Nephron (organoid): ENCODE measurements at regions not wholly inside any gene's neighbourhood (a gene's known extent, or its start where the extent isn't known, plus 50 kb on each side); places are given as distances from the start of the nearest gene placed in this dataset.

Source experiments
- H3K27ac Mint-ChIP-seq, 3 experiments: 2 replicates each; pipeline ENCODE4 v1.8.0; 2020; ENCODE audit warnings: mixed read lengths in 3 of 3, mild to moderate bottlenecking in 2 of 3, moderate library complexity in 1 of 3
- H3K27me3 Mint-ChIP-seq: 2 replicates; pipeline ENCODE4 v1.8.0; 2021; ENCODE audit warnings: low read depth, mild to moderate bottlenecking, moderate library complexity, mixed read lengths
- H3K36me3 Mint-ChIP-seq: 2 replicates; pipeline ENCODE4 v1.8.0; 2020; ENCODE audit warnings: low read depth, mixed read lengths
- H3K4me1 Mint-ChIP-seq: 2 replicates; pipeline ENCODE4 v1.8.0; 2020; ENCODE audit warnings: mixed read lengths
- H3K4me3 Mint-ChIP-seq, 3 experiments: 2 replicates each; pipeline ENCODE4 v1.8.0; 2020; ENCODE audit warnings: mild to moderate bottlenecking in 3 of 3, mixed read lengths in 3 of 3, moderate library complexity in 2 of 3
- H3K9me3 Mint-ChIP-seq: 2 replicates; pipeline ENCODE4 v1.8.0; 2020; ENCODE audit warnings: mixed read lengths
- TF ChIP-seq, protein P1 (sequence below), 3 experiments: fragments of 200-600 bp; sonication (generic); IDR thresholded peaks; one replicate each; pipeline ENCODE4 v1.5.0; 2021; ENCODE audit warnings: antibody characterized with exemption in 3 of 3; ENCODE audit not compliant: unreplicated experiment in 3 of 3

DNA sequence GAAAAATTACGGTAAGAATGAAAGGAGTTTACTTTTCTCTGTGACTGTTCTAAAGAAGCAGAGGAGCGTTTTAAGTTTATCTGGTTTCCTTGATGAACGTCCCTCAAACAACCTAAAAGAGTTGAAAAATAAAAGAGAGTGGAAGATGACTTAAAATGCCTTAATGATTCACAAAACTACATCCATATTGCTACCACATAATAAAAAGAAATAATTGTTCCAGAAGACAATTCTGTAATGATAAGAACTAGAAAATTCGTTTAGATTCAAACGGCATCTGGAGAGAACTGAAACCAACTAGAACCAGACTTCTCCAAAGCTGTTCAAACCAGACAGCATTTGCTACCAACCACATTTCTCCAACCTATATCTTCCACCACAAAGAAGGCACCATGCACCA, 68.1 kb downstream of the TEKT4 start:
- no peak overlapping the region for H3K27ac Mint-ChIP-seq
- H3K4me3 Mint-ChIP-seq: no peak overlapping the region
- no peaks in the 10 kb centered on the region for H3K36me3 Mint-ChIP-seq
- H3K4me1 Mint-ChIP-seq: no peaks in the 10 kb centered on the region
- H3K9me3 Mint-ChIP-seq: no peaks in the 10 kb centered on the region
- H3K27me3 Mint-ChIP-seq: peaks cover 16% of the 10 kb centered on the region
- TF ChIP-seq, protein P1, sequence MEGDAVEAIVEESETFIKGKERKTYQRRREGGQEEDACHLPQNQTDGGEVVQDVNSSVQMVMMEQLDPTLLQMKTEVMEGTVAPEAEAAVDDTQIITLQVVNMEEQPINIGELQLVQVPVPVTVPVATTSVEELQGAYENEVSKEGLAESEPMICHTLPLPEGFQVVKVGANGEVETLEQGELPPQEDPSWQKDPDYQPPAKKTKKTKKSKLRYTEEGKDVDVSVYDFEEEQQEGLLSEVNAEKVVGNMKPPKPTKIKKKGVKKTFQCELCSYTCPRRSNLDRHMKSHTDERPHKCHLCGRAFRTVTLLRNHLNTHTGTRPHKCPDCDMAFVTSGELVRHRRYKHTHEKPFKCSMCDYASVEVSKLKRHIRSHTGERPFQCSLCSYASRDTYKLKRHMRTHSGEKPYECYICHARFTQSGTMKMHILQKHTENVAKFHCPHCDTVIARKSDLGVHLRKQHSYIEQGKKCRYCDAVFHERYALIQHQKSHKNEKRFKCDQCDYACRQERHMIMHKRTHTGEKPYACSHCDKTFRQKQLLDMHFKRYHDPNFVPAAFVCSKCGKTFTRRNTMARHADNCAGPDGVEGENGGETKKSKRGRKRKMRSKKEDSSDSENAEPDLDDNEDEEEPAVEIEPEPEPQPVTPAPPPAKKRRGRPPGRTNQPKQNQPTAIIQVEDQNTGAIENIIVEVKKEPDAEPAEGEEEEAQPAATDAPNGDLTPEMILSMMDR (IDR thresholded peaks at IDR 0.05; ENCODE audit: unreplicated experiment in 3 of 3): no peak

DNA sequence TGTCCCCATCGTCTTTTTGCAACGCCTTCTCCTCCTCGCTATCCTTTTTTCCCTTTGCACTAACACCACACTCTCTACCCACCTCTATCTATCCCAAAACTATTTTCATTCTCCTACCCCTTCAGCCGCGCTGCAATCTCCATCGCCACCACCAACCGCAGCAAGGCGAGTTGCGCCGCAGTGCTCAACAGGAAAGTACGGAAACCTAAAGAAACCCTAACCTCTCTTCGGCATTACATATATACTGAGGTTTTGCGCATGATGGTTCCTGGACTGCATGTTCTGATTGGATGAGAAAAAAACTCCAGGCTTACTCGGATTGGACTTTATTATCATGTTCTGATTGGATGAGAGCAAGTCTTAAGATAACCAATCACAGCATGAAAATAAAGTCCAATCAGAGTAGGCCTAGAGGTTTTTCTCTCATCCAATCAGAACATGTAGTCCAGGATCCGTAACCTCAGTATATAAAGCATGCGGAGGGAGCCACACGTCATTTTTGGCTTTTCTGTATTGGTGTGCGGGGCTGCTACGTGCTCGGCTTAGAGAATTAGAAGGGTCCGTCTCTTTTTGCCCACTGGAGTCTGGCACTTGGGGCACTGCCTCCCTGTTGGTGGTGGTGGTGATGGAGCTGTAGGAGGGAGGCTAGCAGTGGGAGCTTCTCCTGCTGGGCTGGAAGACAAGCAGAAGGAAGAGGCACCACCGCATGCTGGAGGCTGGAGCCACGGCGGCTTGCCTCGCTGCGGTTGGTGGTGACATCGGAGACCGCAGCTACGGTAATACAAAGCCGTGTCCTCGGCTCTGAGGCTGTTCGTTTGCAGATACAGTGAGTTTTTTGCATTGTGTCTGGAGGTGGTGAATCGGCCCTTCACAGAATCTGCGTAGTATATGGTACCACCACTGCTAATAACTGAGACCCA, 76.1 kb downstream of the TEKT4 start:
- peaks cover 12% of the 10 kb centered on the region for H3K27me3 Mint-ChIP-seq
- H3K4me3 Mint-ChIP-seq: no peak overlapping the region
- H3K36me3 Mint-ChIP-seq: no peaks in the 10 kb centered on the region
- TF ChIP-seq, protein P1 (IDR thresholded peaks at IDR 0.05; ENCODE audit: unreplicated experiment in 3 of 3): no peak
- peaks cover 9% of the 10 kb centered on the region for H3K9me3 Mint-ChIP-seq
- H3K4me1 Mint-ChIP-seq: no peaks in the 10 kb centered on the region
- H3K27ac Mint-ChIP-seq: no peak overlapping the region

DNA sequence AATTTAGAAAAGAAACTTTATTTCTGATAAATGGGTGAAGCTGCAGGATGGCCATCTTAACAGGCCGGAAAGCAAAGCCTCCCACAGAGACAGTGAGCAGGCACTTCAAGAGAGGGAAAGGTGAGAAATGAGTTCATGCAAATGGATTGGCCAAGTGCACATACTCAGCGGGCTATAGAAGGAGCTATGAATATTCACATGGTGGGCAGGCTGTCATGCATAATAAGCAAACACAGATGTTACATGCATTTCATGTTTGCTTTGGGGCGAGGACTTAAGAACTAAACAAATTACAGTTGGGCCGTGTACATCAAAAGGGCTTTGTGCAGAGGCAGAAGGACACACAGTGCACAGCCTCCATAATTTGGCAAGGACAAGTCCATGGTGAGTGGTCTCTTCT, 69.8 kb upstream of the MAL start:
- Mint-ChIP-seq H3K27me3 (peaks cover 24% of the 10 kb centered on the region), H3K27ac (no peak overlapping the region), H3K36me3 (no peaks in the 10 kb centered on the region), H3K4me3 (no peak overlapping the region), H3K4me1 (no peaks in the 10 kb centered on the region), H3K9me3 (peaks cover 5% of the 10 kb centered on the region)
- TF ChIP-seq, protein P1 (IDR thresholded peaks at IDR 0.05; ENCODE audit: unreplicated experiment in 3 of 3): no peak

DNA sequence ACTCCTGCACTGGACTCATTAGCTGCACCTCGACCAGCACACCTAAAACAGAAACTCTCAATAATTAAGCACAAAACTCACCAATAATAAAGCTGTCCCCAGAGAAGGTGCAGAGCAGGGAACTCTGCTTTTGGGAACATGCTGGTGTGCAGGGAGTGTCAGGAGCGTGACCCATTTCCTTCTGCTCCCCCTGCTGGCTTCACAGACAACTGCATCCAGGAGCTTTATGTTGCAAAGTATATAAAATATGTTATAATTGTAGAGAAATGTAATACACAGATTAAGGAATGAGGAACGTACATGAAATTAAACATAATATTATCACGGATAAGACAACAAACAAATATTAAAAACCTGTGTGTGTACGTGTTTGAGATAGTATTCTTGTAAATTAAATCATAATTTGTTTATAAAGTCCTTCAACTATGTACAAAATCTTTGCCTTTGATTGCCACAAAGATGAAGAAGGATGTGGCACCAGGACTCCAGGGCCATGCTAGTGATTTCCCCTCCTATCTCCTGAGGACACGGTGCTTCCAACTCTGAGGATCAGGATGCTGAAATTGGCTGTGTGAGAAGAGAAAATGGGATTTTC, 68.6 kb upstream of the MAL start:
- no peak overlapping the region for H3K4me3 Mint-ChIP-seq

DNA sequence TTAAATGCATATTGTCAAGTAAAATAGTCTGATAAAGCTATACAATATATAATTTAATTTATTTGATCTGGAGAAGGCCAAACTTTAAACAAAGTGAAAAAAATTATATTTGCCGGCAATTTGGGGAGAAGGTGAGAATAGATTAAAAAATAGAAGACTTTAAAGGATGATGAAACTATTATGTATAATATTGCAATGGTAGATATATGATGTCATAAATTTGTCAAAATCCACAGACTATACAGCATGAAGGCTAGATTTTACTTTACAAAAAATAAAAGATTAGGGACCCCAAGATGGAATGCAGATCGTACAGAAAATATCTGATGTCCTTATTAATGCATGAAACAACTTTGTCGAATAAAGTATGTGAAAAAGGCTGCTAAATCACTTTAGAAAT, 67.3 kb upstream of the MAL start:
- Mint-ChIP-seq H3K4me3 (no peak overlapping the region), H3K4me1 (no peaks in the 10 kb centered on the region), H3K27me3 (peaks cover 31% of the 10 kb centered on the region), H3K27ac (no peak overlapping the region), H3K36me3 (no peaks in the 10 kb centered on the region), H3K9me3 (no peaks in the 10 kb centered on the region)
- TF ChIP-seq, protein P1 (IDR thresholded peaks at IDR 0.05; ENCODE audit: unreplicated experiment in 3 of 3): no peak

More for the DNA sequence above, 68.6 kb upstream of the MAL start:
- Mint-ChIP-seq H3K27me3 (peaks cover 31% of the 10 kb centered on the region), H3K4me1 (no peaks in the 10 kb centered on the region), H3K27ac (no peak overlapping the region), H3K36me3 (no peaks in the 10 kb centered on the region), H3K9me3 (peaks cover 4% of the 10 kb centered on the region)
- TF ChIP-seq, protein P1 (IDR thresholded peaks at IDR 0.05; ENCODE audit: unreplicated experiment in 3 of 3): peak; percentile 84 to 86 (median 86)
